Testis (tissue), 2 donors: ENCODE measurements at regions not wholly inside any gene's neighbourhood (a gene's known extent, or its start where the extent isn't known, plus 50 kb on each side); places are given as distances from the start of the nearest gene placed in this dataset.

Experiments
- CTCF ChIP-seq, 3 experiments: fragments of 450-650 bp in 2 of 3; fragments of 200-600 bp in 1 of 3; sonication (generic) in 1 of 3; IDR thresholded peaks; one replicate each; pipeline ENCODE4 v1.5.1; 2016 to 2019; ENCODE audit warnings: antibody characterized with exemption in 3 of 3, mild to moderate bottlenecking in 2 of 3, moderate library complexity in 1 of 3
- POLR2A ChIP-seq: fragments of 450-650 bp; IDR thresholded peaks from one replicate; pipeline ENCODE4 v1.6.1; 2017; ENCODE audit warnings: antibody characterized with exemption, mild to moderate bottlenecking, moderate library complexity

DNA sequence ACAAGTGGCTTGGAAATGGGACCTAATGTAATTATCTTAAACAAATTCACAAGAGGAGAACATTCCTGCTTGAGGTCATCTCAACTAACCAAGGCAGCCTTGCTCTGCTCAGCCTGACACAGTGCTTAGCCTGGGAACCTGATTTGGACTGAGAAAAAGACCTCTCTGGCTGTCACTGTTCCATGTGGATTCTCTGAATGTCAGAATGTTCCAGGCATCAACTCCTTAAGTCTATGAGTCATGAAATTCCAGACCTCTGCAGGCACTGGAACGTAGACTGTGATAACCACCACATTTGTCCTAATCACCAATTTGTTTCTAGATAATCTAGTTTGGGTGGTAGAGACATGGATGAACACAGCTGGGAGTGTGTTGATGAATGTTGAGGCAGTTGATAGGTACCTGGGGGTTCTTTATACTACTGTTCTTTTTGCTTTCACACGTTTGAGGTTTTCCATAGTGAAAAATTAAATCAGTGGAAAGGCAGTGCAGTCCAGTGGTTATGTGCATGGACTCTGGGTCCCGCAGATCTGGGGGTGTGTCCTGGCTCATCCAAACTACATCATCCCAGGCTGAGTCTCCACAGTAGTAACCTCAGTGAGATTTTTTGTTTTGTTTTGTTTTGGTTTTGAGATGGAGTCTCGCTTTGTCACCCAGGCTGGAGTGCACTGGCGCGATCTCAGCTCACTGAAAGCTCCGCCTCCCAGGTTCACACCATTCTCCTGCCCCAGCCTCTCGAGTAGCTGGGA lies 269.6 kb downstream of the MN1 start:
- TF ChIP-seq CTCF (IDR thresholded peaks at IDR 0.05) (no peak), POLR2A (no peak)
